ENCODE measurements at regions not wholly inside any gene's neighbourhood (a gene's known extent, or its start where the extent isn't known, plus 50 kb on each side); places are given as distances from the start of the nearest gene placed in this dataset.

- no peak overlapping the region for H3K4me3 ChIP-seq (ENCODE audit: low read depth in 1 of 3, low read length in 3 of 3)
- no peaks in the 10 kb centered on the region for H3K4me1 ChIP-seq (ENCODE audit: control insufficient read depth in 4 of 4, insufficient read depth in 4 of 4, low read length in 3 of 4)
- no peak for DNase-seq (ENCODE audit: low spot score)
- WGBS, result 57% methylated on average over 4 of the region's 4 CpGs
- H3K9me3 ChIP-seq (ENCODE audit: control insufficient read depth in 4 of 4, low read length in 3 of 4), result peaks cover 0 to 6% (median 1%) of the 10 kb centered on the region in 4 donors
- H3K27ac ChIP-seq (ENCODE audit: low read depth in 1 of 2, low read length in 2 of 2), result no peak overlapping the region
- H3K27me3 ChIP-seq (ENCODE audit: control insufficient read depth in 4 of 4, insufficient read depth in 4 of 4, low read length in 3 of 4), result no peaks in the 10 kb centered on the region
- no peaks in the 10 kb centered on the region for H3K36me3 ChIP-seq (ENCODE audit: control insufficient read depth in 4 of 4, insufficient read depth in 3 of 4, low read depth in 1 of 4, low read length in 3 of 4)
- TF ChIP-seq SP1 (IDR thresholded peaks at IDR 0.05) (no peak), NR2F2 (IDR thresholded peaks at IDR 0.05) (no peak), HNF4G (IDR thresholded peaks at IDR 0.05) (no peak), RXRA (IDR thresholded peaks at IDR 0.05) (no peak), TAF1 (conservative IDR thresholded peaks at IDR 0.05) (no peak), FOXA2 (IDR thresholded peaks at IDR 0.05) (no peak), YY1 (IDR thresholded peaks at IDR 0.05) (no peak), RAD21 (IDR thresholded peaks at IDR 0.05) (no peak), GABPA (IDR thresholded peaks at IDR 0.05 in 1 of 2, conservative IDR thresholded peaks at IDR 0.05 in 1 of 2) (no peak), EGR1 (IDR thresholded peaks at IDR 0.05; ENCODE audit: low read depth in 2 of 2) (no peak), HNF4A (conservative IDR thresholded peaks at IDR 0.05) (no peak), CTCF (IDR thresholded peaks at IDR 0.05; ENCODE audit: low read depth, low read length, missing input control) (no peak)
- TF ChIP-seq, protein P1, sequence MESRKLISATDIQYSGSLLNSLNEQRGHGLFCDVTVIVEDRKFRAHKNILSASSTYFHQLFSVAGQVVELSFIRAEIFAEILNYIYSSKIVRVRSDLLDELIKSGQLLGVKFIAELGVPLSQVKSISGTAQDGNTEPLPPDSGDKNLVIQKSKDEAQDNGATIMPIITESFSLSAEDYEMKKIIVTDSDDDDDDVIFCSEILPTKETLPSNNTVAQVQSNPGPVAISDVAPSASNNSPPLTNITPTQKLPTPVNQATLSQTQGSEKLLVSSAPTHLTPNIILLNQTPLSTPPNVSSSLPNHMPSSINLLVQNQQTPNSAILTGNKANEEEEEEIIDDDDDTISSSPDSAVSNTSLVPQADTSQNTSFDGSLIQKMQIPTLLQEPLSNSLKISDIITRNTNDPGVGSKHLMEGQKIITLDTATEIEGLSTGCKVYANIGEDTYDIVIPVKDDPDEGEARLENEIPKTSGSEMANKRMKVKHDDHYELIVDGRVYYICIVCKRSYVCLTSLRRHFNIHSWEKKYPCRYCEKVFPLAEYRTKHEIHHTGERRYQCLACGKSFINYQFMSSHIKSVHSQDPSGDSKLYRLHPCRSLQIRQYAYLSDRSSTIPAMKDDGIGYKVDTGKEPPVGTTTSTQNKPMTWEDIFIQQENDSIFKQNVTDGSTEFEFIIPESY (IDR thresholded peaks at IDR 0.05), result no peak
- TF ChIP-seq, protein P2, sequence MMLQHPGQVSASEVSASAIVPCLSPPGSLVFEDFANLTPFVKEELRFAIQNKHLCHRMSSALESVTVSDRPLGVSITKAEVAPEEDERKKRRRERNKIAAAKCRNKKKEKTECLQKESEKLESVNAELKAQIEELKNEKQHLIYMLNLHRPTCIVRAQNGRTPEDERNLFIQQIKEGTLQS (IDR thresholded peaks at IDR 0.05), result no peak
- TF ChIP-seq, protein P3, sequence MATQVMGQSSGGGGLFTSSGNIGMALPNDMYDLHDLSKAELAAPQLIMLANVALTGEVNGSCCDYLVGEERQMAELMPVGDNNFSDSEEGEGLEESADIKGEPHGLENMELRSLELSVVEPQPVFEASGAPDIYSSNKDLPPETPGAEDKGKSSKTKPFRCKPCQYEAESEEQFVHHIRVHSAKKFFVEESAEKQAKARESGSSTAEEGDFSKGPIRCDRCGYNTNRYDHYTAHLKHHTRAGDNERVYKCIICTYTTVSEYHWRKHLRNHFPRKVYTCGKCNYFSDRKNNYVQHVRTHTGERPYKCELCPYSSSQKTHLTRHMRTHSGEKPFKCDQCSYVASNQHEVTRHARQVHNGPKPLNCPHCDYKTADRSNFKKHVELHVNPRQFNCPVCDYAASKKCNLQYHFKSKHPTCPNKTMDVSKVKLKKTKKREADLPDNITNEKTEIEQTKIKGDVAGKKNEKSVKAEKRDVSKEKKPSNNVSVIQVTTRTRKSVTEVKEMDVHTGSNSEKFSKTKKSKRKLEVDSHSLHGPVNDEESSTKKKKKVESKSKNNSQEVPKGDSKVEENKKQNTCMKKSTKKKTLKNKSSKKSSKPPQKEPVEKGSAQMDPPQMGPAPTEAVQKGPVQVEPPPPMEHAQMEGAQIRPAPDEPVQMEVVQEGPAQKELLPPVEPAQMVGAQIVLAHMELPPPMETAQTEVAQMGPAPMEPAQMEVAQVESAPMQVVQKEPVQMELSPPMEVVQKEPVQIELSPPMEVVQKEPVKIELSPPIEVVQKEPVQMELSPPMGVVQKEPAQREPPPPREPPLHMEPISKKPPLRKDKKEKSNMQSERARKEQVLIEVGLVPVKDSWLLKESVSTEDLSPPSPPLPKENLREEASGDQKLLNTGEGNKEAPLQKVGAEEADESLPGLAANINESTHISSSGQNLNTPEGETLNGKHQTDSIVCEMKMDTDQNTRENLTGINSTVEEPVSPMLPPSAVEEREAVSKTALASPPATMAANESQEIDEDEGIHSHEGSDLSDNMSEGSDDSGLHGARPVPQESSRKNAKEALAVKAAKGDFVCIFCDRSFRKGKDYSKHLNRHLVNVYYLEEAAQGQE (IDR thresholded peaks at IDR 0.05), result no peak
- no peak overlapping the region for H3K9ac ChIP-seq (ENCODE audit: low read depth in 1 of 2, low read length in 2 of 2)
Measured at GRCh38 chr6:160861824-160862223, 129.7 kb upstream of the MAP3K4 start.

DNA sequence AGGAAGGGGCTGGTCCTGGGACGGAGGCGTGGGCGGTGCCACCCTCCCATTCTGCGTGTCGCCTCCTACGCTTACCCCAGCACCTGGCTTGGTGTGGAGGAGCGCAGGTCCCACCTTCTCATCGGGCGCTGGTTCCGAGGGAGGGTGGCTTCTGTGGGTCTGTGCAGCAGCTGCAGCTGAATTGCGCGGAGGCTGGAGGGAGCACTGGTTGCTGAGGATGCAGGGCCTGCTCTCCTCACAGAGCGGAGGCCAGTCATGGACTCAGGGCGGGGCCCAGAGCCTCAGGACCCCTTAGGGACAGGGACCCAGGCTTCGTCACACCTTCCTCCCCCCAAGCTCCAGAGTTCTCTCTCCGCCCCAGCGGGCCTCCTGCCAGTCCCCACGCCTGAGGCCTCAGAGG is 127.8 kb upstream of the MAP3K4 start:
- Histone ChIP-seq H3K4me3 (ENCODE audit: low read depth in 1 of 3, low read length in 3 of 3) (no peak overlapping the region), H3K9ac (ENCODE audit: low read depth in 1 of 2, low read length in 2 of 2) (no peak overlapping the region), H3K9me3 (ENCODE audit: control insufficient read depth in 4 of 4, low read length in 3 of 4) (peaks cover 0 to 3% (median 1%) of the 10 kb centered on the region in 4 donors), H3K4me1 (ENCODE audit: control insufficient read depth in 4 of 4, insufficient read depth in 4 of 4, low read length in 3 of 4) (no peaks in the 10 kb centered on the region), H3K27ac (ENCODE audit: low read depth in 1 of 2, low read length in 2 of 2) (no peak overlapping the region), H3K36me3 (ENCODE audit: control insufficient read depth in 4 of 4, insufficient read depth in 3 of 4, low read depth in 1 of 4, low read length in 3 of 4) (no peaks in the 10 kb centered on the region), H3K27me3 (ENCODE audit: control insufficient read depth in 4 of 4, insufficient read depth in 4 of 4, low read length in 3 of 4) (no peaks in the 10 kb centered on the region)
- WGBS, result 96% methylated on average over 18 of the region's 18 CpGs
- DNase-seq (ENCODE audit: low spot score), result no peak
- TF ChIP-seq, protein P3 (IDR thresholded peaks at IDR 0.05), result no peak
- TF ChIP-seq NR2F2 (IDR thresholded peaks at IDR 0.05) (no peak), EGR1 (IDR thresholded peaks at IDR 0.05; ENCODE audit: low read depth in 2 of 2) (no peak), GABPA (IDR thresholded peaks at IDR 0.05 in 1 of 2, conservative IDR thresholded peaks at IDR 0.05 in 1 of 2) (no peak), HNF4G (IDR thresholded peaks at IDR 0.05) (no peak), CTCF (IDR thresholded peaks at IDR 0.05; ENCODE audit: low read depth, low read length, missing input control) (no peak), RAD21 (IDR thresholded peaks at IDR 0.05) (no peak), JUND (IDR thresholded peaks at IDR 0.05) (no peak)
- TF ChIP-seq, protein P1 (IDR thresholded peaks at IDR 0.05), result no peak
